Upper lobe of left lung (tissue), 6 donors: ENCODE measurements at regions not wholly inside any gene's neighbourhood (a gene's known extent, or its start where the extent isn't known, plus 50 kb on each side); places are given as distances from the start of the nearest gene placed in this dataset.

ENCODE experiments used
- ATAC-seq, 2 donors: fragments of 200-7000 bp; cut with Tn5 transposase; one replicate each; pipeline ENCODE4 v1.9.1; 2022; ENCODE audit warnings: mild to moderate bottlenecking in 2 of 2, moderate library complexity in 2 of 2; ENCODE audit not compliant: low FRiP score in 2 of 2
- DNase-seq, 2 donors: peaks; one replicate each; pipeline ENCODE4 v3.0.0-alpha.2; 2019 to 2020
- H3K27ac ChIP-seq, 4 donors: fragments of 200-600 bp; sonication (generic); one replicate each; pipeline ENCODE4 v1.5.1; 2016 to 2019
- H3K27me3 ChIP-seq, 4 donors: fragments of 200-600 bp; sonication (generic); one replicate each; pipeline ENCODE4 v1.5.1; 2017 to 2019
- H3K36me3 ChIP-seq, 4 donors: fragments of 200-600 bp; sonication (generic); one replicate each; pipeline ENCODE4 v1.5.1; 2016 to 2019
- H3K4me1 ChIP-seq, 4 donors: fragments of 200-600 bp; sonication (generic); one replicate each; pipeline ENCODE4 v1.5.1; 2018 to 2019
- H3K4me3 ChIP-seq, 4 donors: fragments of 200-600 bp; sonication (generic); one replicate each; pipeline ENCODE4 v1.5.1; 2017 to 2019; ENCODE audit warnings: mild to moderate bottlenecking in 2 of 4, moderate library complexity in 1 of 4
- H3K9me3 ChIP-seq, 4 donors: fragments of 200-600 bp; sonication (generic); one replicate each; pipeline ENCODE4 v1.5.1; 2018 to 2019
- CTCF ChIP-seq, 6 experiments: fragments of 450-650 bp in 4 of 6; fragments of 200-600 bp in 2 of 6; sonication (generic) in 2 of 6; IDR thresholded peaks; one replicate each; pipeline ENCODE4 v1.5.1; 2016 to 2019; ENCODE audit warnings: antibody characterized with exemption in 6 of 6
- EP300 ChIP-seq, 4 donors: sonication (generic); formaldehyde crosslinking; IDR thresholded peaks; one replicate each; pipeline ENCODE4 v1.5.1; 2017; ENCODE audit warnings: antibody characterized with exemption in 4 of 4, control low read depth in 2 of 4
- POLR2A ChIP-seq, 4 donors: fragments of 450-650 bp; IDR thresholded peaks; one replicate each; pipeline ENCODE4 v1.5.1; 2016 to 2017; ENCODE audit warnings: antibody characterized with exemption in 4 of 4, mild to moderate bottlenecking in 2 of 4
- POLR2AphosphoS5 ChIP-seq, 2 donors: sonication (generic); formaldehyde crosslinking; IDR thresholded peaks; one replicate each; pipeline ENCODE4 v1.5.1; 2017; ENCODE audit warnings: antibody characterized with exemption in 2 of 2
- WGBS, 2 donors: methylation state at CpG; one replicate each; pipeline ENCODE4 v1.1.5; 2017 to 2018; 5-methylcytosine and 5-hydroxymethylcytosine counted together
- donor health status: DM: no; HTN: no; CAD: no; lungs with moderate emphysema.
- donor health status: DM: no; HTN: yes; CAD: no; lungs with severe emphysema.

- TF ChIP-seq CTCF (IDR thresholded peaks at IDR 0.05) (no peak), POLR2A (IDR thresholded peaks at IDR 0.05) (no peak), POLR2AphosphoS5 (IDR thresholded peaks at IDR 0.05) (no peak), EP300 (IDR thresholded peaks at IDR 0.05) (no peak)
- DNase-seq: no peak
These were observed 269.9 kb downstream of the SEC23IP start for GRCh38 chr10:120162471-120162870.

GRCh38 chr10:120172356-120172755, 279.8 kb downstream of the SEC23IP start:
- Histone ChIP-seq H3K4me3 (no peak overlapping the region), H3K4me1 (no peaks in the 10 kb centered on the region), H3K27me3 (no peaks in the 10 kb centered on the region), H3K27ac (no peak overlapping the region), H3K36me3 (no peaks in the 10 kb centered on the region), H3K9me3 (no peaks in the 10 kb centered on the region)
- TF ChIP-seq CTCF (IDR thresholded peaks at IDR 0.05): no peak
- TF ChIP-seq POLR2A (IDR thresholded peaks at IDR 0.05): no peak
- TF ChIP-seq POLR2AphosphoS5 (IDR thresholded peaks at IDR 0.05): no peak
- no peak for TF ChIP-seq EP300 (IDR thresholded peaks at IDR 0.05)
- WGBS, 2 donors: 69 to 70% methylated on average over 4 of the region's 4 CpGs
- ATAC-seq: no peak
- DNase-seq: no peak

More at GRCh38 chr10:120162471-120162870, 269.9 kb downstream of the SEC23IP start:
- no peak overlapping the region for H3K27ac ChIP-seq
- H3K36me3 ChIP-seq: no peaks in the 10 kb centered on the region
- WGBS, 2 donors: 84 to 86% methylated on average over 4 of the region's 4 CpGs
- H3K4me1 ChIP-seq: no peaks in the 10 kb centered on the region
- no peak overlapping the region for H3K4me3 ChIP-seq
- H3K27me3 ChIP-seq: no peaks in the 10 kb centered on the region
- no peaks in the 10 kb centered on the region for H3K9me3 ChIP-seq
- ATAC-seq: no peak

GRCh38 chr10:120174491-120174890, 282.0 kb downstream of the SEC23IP start:
- TF ChIP-seq POLR2AphosphoS5 (IDR thresholded peaks at IDR 0.05): no peak
- TF ChIP-seq CTCF (IDR thresholded peaks at IDR 0.05): no peak
- TF ChIP-seq EP300 (IDR thresholded peaks at IDR 0.05): no peak
- TF ChIP-seq POLR2A (IDR thresholded peaks at IDR 0.05): no peak
- Histone ChIP-seq H3K27me3 (no peaks in the 10 kb centered on the region), H3K4me1 (no peaks in the 10 kb centered on the region), H3K27ac (no peak overlapping the region), H3K36me3 (no peaks in the 10 kb centered on the region), H3K4me3 (no peak overlapping the region), H3K9me3 (no peaks in the 10 kb centered on the region)
- ATAC-seq (no peak), DNase-seq (no peak)
- 69 to 84% methylated on average over 1 of the region's 1 CpG for whole genome bisulfite sequencing, 2 donors

GRCh38 chr10:120177330-120177729, 279.7 kb upstream of the PLPP4 start:
- WGBS, 2 donors: 84 to 85% methylated on average over 9 to 10 of the region's 10 CpGs
- ATAC-seq: no peak
- no peak for DNase-seq
- Histone ChIP-seq H3K27me3 (no peaks in the 10 kb centered on the region), H3K4me1 (no peaks in the 10 kb centered on the region), H3K36me3 (no peaks in the 10 kb centered on the region), H3K9me3 (no peaks in the 10 kb centered on the region), H3K27ac (no peak overlapping the region), H3K4me3 (no peak overlapping the region)
- no peak for TF ChIP-seq EP300 (IDR thresholded peaks at IDR 0.05)
- TF ChIP-seq CTCF (IDR thresholded peaks at IDR 0.05): no peak
- TF ChIP-seq POLR2A (IDR thresholded peaks at IDR 0.05): no peak
- TF ChIP-seq POLR2AphosphoS5 (IDR thresholded peaks at IDR 0.05): no peak

- TF ChIP-seq POLR2AphosphoS5 (IDR thresholded peaks at IDR 0.05) (no peak), CTCF (IDR thresholded peaks at IDR 0.05) (no peak), EP300 (IDR thresholded peaks at IDR 0.05) (no peak), POLR2A (IDR thresholded peaks at IDR 0.05) (no peak)
- ATAC-seq (no peak), DNase-seq (no peak)
- H3K36me3 ChIP-seq: no peaks in the 10 kb centered on the region
- no peaks in the 10 kb centered on the region for H3K9me3 ChIP-seq
- H3K27me3 ChIP-seq: no peaks in the 10 kb centered on the region
- H3K4me1 ChIP-seq: no peaks in the 10 kb centered on the region
- H3K4me3 ChIP-seq: no peak overlapping the region
- no peak overlapping the region for H3K27ac ChIP-seq
- WGBS, 2 donors: 75 to 85% methylated on average over 3 of the region's 3 CpGs
These were observed 276.9 kb upstream of the PLPP4 start for GRCh38 chr10:120180160-120180559.
